PC-3 (cell line): ENCODE measurements at regions not wholly inside any gene's neighbourhood (a gene's known extent, or its start where the extent isn't known, plus 50 kb on each side); places are given as distances from the start of the nearest gene placed in this dataset.

Experiments used
- ATAC-seq: fragments of 200-7000 bp; cut with Tn5 transposase; 2 replicates; pipeline ENCODE4 v1.9.1; 2020; ENCODE audit warnings: mild to moderate bottlenecking, moderate library complexity
- BruUV-seq: library from RNA; stranded (reverse); fragments of 400-500 nt; replicated peaks from 2 replicates; lab custom pipeline; 2021; lab: Mats Ljungman, UMichigan
- CTCF ChIA-PET: fragments of 300-600 bp; sonication (Branson Sonifier 250); formaldehyde crosslinking; loops from one replicate; lab custom pipeline; 2022; ENCODE audit warnings: antibody characterized with exemption; lab: Charles Lee
- POLR2A ChIA-PET: fragments of 300-600 bp; sonication (Branson Sonifier 250); formaldehyde crosslinking; loops from one replicate; lab custom pipeline; 2022; ENCODE audit warnings: antibody characterized with exemption; ENCODE audit not compliant: unreplicated experiment; lab: Charles Lee
- DNase-seq: peaks from one replicate; pipeline ENCODE4 v3.0.0-alpha.2; 2015
- H2AFZ ChIP-seq: fragments of 300-600 bp; sonication (generic); 2 replicates; pipeline ENCODE4 v1.6.0; 2016; ENCODE audit warnings: antibody characterized with exemption, low read length
- H3F3A ChIP-seq: fragments of 300-600 bp; sonication (generic); one replicate; pipeline ENCODE4 v1.6.0; 2017; ENCODE audit warnings: antibody characterized with exemption, low read length, control low read depth, mild to moderate bottlenecking; ENCODE audit not compliant: unreplicated experiment
- H3K27ac ChIP-seq: fragments of 300-600 bp; sonication (generic); 2 replicates; pipeline ENCODE4 v1.5.1; 2016; ENCODE audit warnings: mild to moderate bottlenecking, low read length
- H3K27me3 ChIP-seq: fragments of 300-600 bp; sonication (generic); 2 replicates; pipeline ENCODE4 v1.6.1; 2016; ENCODE audit warnings: low read length, mixed read lengths
- H3K36me3 ChIP-seq: fragments of 300-600 bp; sonication (generic); 2 replicates; pipeline ENCODE4 v1.6.1; 2016; ENCODE audit warnings: low read depth, mixed run types, low read length, mixed read lengths
- H3K4me1 ChIP-seq: fragments of 300-600 bp; sonication (generic); 2 replicates; pipeline ENCODE4 v1.5.1; 2016; ENCODE audit warnings: low read length; ENCODE audit not compliant: insufficient read depth
- H3K4me2 ChIP-seq: fragments of 300-600 bp; sonication (generic); 2 replicates; pipeline ENCODE4 v1.6.0; 2016; ENCODE audit warnings: low read length
- H3K4me3 ChIP-seq: fragments of 300-600 bp; sonication (generic); 2 replicates; pipeline ENCODE4 v1.5.1; 2016; ENCODE audit warnings: mild to moderate bottlenecking, low read length, mixed read lengths
- H3K79me2 ChIP-seq: fragments of 300-600 bp; sonication (generic); 2 replicates; pipeline ENCODE4 v1.6.1; 2017; ENCODE audit warnings: low read length, mixed read lengths
- H3K9ac ChIP-seq: fragments of 300-600 bp; sonication (generic); 2 replicates; pipeline ENCODE4 v1.6.0; 2016; ENCODE audit warnings: mild to moderate bottlenecking, low read length
- H3K9me2 ChIP-seq: fragments of 300-600 bp; sonication (generic); replicated peaks from 2 replicates; pipeline ENCODE4 v1.6.1; 2016; ENCODE audit warnings: mixed run types, low read length, mixed read lengths
- H3K9me3 ChIP-seq: fragments of 300-600 bp; sonication (generic); 2 replicates; pipeline ENCODE4 v1.6.1; 2016; ENCODE audit warnings: low read length, mixed read lengths
- H4K20me1 ChIP-seq: fragments of 300-600 bp; sonication (generic); 2 replicates; pipeline ENCODE4 v1.6.1; 2016; ENCODE audit warnings: low read length, mixed read lengths
- CTCF ChIP-seq: fragments of 300-600 bp; sonication (generic); conservative IDR thresholded peaks from 2 replicates; pipeline ENCODE4 v1.5.1; 2017; ENCODE audit warnings: antibody characterized with exemption, low read depth, mild to moderate bottlenecking, low read length
- EZH2 ChIP-seq: fragments of 300-600 bp; sonication (generic); IDR thresholded peaks from one replicate; pipeline ENCODE4 v1.6.1; 2017; ENCODE audit warnings: antibody characterized with exemption, mild to moderate bottlenecking, low read length; ENCODE audit not compliant: unreplicated experiment
- EZH2phosphoT487 ChIP-seq: fragments of 300-600 bp; sonication (generic); IDR thresholded peaks from 2 replicates; pipeline ENCODE4 v1.6.1; 2018; ENCODE audit warnings: mild to moderate bottlenecking, antibody characterized with exemption, low read length, borderline replicate concordance
- intact Hi-C: fragments of 100-400 bp; cut with micrococcal nuclease; formaldehyde crosslinking; loops from 2 replicates; pipeline ENCODE4 v1.9.0; 2023

DNA sequence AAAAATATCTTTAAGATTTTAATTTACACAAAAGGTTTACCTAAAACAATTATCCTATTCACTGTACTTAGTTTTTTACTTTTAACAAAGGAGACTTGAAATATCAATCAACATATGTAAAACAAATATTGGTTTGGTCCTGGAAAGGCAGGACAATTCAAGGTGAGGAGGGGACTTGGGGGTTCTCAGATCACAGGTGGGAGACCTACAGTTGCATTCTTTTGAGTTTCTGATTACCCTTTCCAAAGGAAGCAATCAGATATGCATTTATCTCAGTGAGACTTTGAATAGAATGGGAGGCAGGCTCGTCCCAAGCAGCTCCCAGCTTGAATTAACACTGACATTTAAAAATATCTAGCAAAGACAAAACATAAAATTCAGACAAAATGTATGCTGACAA lies 1917.3 kb downstream of the C4orf33 start:
- H3K4me2 ChIP-seq, result no peak overlapping the region
- no peaks in the 10 kb centered on the region for H3K36me3 ChIP-seq
- no peaks in the 10 kb centered on the region for H3K79me2 ChIP-seq
- H3F3A ChIP-seq, result no peaks in the 10 kb centered on the region
- no peaks in the 10 kb centered on the region for H3K27me3 ChIP-seq
- no peak for ATAC-seq
- no peaks in the 10 kb centered on the region for H3K4me1 ChIP-seq
- intact Hi-C loops, result no loop called here
- H3K9me3 ChIP-seq, result no peaks in the 10 kb centered on the region
- BruUV-seq, result no TSS peak
- no peak overlapping the region for H3K27ac ChIP-seq
- POLR2A ChIA-PET, result no interaction called here
- TF ChIP-seq EZH2phosphoT487 (no peak), CTCF (no peak)
- H3K9me2 ChIP-seq, result no peaks in the 10 kb centered on the region
- H2AFZ ChIP-seq, result no peak overlapping the region
- CTCF ChIA-PET, result no interaction called here
- H4K20me1 ChIP-seq, result no peaks in the 10 kb centered on the region
- H3K9ac ChIP-seq, result no peak overlapping the region
- H3K4me3 ChIP-seq, result no peak overlapping the region
- no peak for DNase-seq

DNA sequence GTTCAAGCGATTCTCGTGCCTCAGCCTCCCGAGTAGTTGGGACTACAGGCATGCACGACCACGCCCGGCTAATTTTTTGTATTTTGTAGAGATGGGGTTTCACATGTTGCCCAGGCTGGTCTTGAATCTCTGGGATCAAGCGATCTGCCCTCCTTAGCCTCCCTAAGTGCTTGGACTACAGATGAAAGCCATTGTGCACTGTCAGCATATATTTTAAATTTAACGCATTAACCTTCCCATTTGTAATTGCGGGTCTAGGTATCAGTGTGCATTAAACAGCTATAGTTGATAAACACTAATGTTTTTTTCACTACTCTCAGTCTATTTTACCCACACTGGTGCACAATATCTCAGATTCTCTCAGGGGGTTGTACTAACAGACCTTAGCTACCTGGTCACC lies 1930.8 kb downstream of the C4orf33 start:
- no peak overlapping the region for H3K9ac ChIP-seq
- ChIA-PET CTCF (no interaction called here), POLR2A (no interaction called here)
- H3K79me2 ChIP-seq, result no peaks in the 10 kb centered on the region
- H2AFZ ChIP-seq, result no peak overlapping the region
- no TSS peak for BruUV-seq
- H3K27me3 ChIP-seq, result no peaks in the 10 kb centered on the region
- no peaks in the 10 kb centered on the region for H3K36me3 ChIP-seq
- H3K9me2 ChIP-seq, result no peaks in the 10 kb centered on the region
- H3K4me1 ChIP-seq, result no peaks in the 10 kb centered on the region
- no peaks in the 10 kb centered on the region for H3K9me3 ChIP-seq
- ATAC-seq (no peak), DNase-seq (no peak)
- no peak overlapping the region for H3K27ac ChIP-seq
- no peaks in the 10 kb centered on the region for H4K20me1 ChIP-seq
- no peak overlapping the region for H3K4me2 ChIP-seq
- TF ChIP-seq EZH2 (no peak), CTCF (no peak)
- intact Hi-C loops, result no loop called here
- H3K4me3 ChIP-seq, result no peak overlapping the region
- H3F3A ChIP-seq, result no peaks in the 10 kb centered on the region

- POLR2A ChIA-PET, result no interaction called here
- no peak for DNase-seq
- intact Hi-C loops, result no loop called here
Observed at GRCh38 chr4:131044368-131044767, 1948.4 kb downstream of the C4orf33 start.

More at GRCh38 chr4:131044368-131044767, 1948.4 kb downstream of the C4orf33 start:
- no peak overlapping the region for H2AFZ ChIP-seq
- no peak overlapping the region for H3K4me2 ChIP-seq
- H3K4me1 ChIP-seq, result no peaks in the 10 kb centered on the region
- TF ChIP-seq EZH2phosphoT487 (no peak), CTCF (no peak), EZH2 (no peak)
- H4K20me1 ChIP-seq, result no peaks in the 10 kb centered on the region
- CTCF ChIA-PET, result no interaction called here
- H3K36me3 ChIP-seq, result no peaks in the 10 kb centered on the region
- no peaks in the 10 kb centered on the region for H3K27me3 ChIP-seq
- no peak overlapping the region for H3K27ac ChIP-seq
- BruUV-seq, result no TSS peak
- peak; percentile 76 for ATAC-seq
- no peak overlapping the region for H3K9ac ChIP-seq
- no peaks in the 10 kb centered on the region for H3K9me2 ChIP-seq
- no peak overlapping the region for H3K4me3 ChIP-seq
- no peaks in the 10 kb centered on the region for H3K9me3 ChIP-seq
- H3F3A ChIP-seq, result no peaks in the 10 kb centered on the region
- H3K79me2 ChIP-seq, result no peaks in the 10 kb centered on the region
